SH-SY5Y (cell line): ENCODE measurements at regions not wholly inside any gene's neighbourhood (a gene's known extent, or its start where the extent isn't known, plus 50 kb on each side); places are given as distances from the start of the nearest gene placed in this dataset.

Source experiments
- GATA2 ChIP-seq: IDR thresholded peaks from 2 replicates; pipeline ENCODE4 v1.6.1; 2011; ENCODE audit warnings: mild to moderate bottlenecking, low read depth, low read length
- GATA3 ChIP-seq: IDR thresholded peaks from 2 replicates; pipeline ENCODE4 v1.6.1; 2011; ENCODE audit warnings: low read depth, mild to moderate bottlenecking, low read length, moderate library complexity

GRCh38 chr2:217279556-217279955 lies 419.7 kb upstream of the TNP1 start:
- no peak for TF ChIP-seq GATA2
- TF ChIP-seq GATA3 = no peak
